ENCODE measurements at regions not wholly inside any gene's neighbourhood (a gene's known extent, or its start where the extent isn't known, plus 50 kb on each side); places are given as distances from the start of the nearest gene placed in this dataset.
A peak's percentile ranks its signal among the peaks of the same experiment; 100 is the strongest.

- Histone ChIP-seq H2AK5ac (ENCODE audit: low read depth, low read length) (no peak overlapping the region), H3K9me3 (ENCODE audit: insufficient read depth in 2 of 2, low read depth in 1 of 2, low read length in 1 of 2) (no peaks in the 10 kb centered on the region), H3K4me2 (ENCODE audit: insufficient read depth in 1 of 2, low read depth in 2 of 2, low read length in 2 of 2) (no peak overlapping the region), H3K4me1 (replicated peaks in 1 of 4; ENCODE audit: control insufficient read depth in 3 of 4, insufficient read depth in 4 of 4, low read length in 3 of 4) (peaks cover 0 to 2% (median 0%) of the 10 kb centered on the region in 4 experiments; a peak in 1 of 7 replicates), H2AFZ (ENCODE audit: low read length) (0 out of 2 replicates have a peak overlapping the region, but pooled peaks have one; percentile 8), H3K23me2 (ENCODE audit: low read depth, low read length) (no peaks in the 10 kb centered on the region), H2BK12ac (ENCODE audit: low read depth, low read length) (no peak overlapping the region), H3K18ac (ENCODE audit: extremely low read depth, low read length) (no peak overlapping the region), H2BK5ac (ENCODE audit: low read depth, low read length) (no peak overlapping the region), H3K14ac (ENCODE audit: insufficient read length) (no peak overlapping the region), H3K4ac (replicated peaks; ENCODE audit: insufficient read length, low read depth, low read length) (no peak overlapping the region), H3K79me1 (ENCODE audit: low read depth, low read length) (no peaks in the 10 kb centered on the region), H3K9ac (replicated peaks in 1 of 4; ENCODE audit: extremely low read depth in 1 of 4, low read depth in 3 of 4, low read length in 3 of 4) (no peak overlapping the region), H3K27ac (ENCODE audit: low read depth, low read length) (no peak overlapping the region), H3K36me3 (ENCODE audit: control insufficient read depth in 2 of 4, insufficient read depth in 4 of 4, low read length in 3 of 4) (no peaks in the 10 kb centered on the region), H4K91ac (replicated peaks; ENCODE audit: insufficient read length, low read length) (no peak overlapping the region), H4K8ac (ENCODE audit: extremely low read depth, insufficient read depth, low read length) (no peak overlapping the region), H2BK20ac (ENCODE audit: low read length) (no peak overlapping the region), H3K27me3 (replicated peaks in 1 of 4; ENCODE audit: control insufficient read depth in 3 of 4, extremely low read depth in 1 of 4, insufficient read depth in 3 of 4, low read length in 3 of 4) (no peaks in the 10 kb centered on the region; a peak in 1 of 7 replicates), H2BK120ac (replicated peaks; ENCODE audit: low read depth, low read length) (no peak overlapping the region), H3K56ac (replicated peaks; ENCODE audit: insufficient read length, low read depth, low read length) (no peak overlapping the region), H4K5ac (ENCODE audit: insufficient read length, low read depth, low read length) (no peak overlapping the region), H2BK15ac (ENCODE audit: low read length) (0 out of 2 replicates have a peak overlapping the region, but pooled peaks have one; percentile 8), H3K79me2 (ENCODE audit: control insufficient read depth in 1 of 2, insufficient read depth in 2 of 2, low read length in 2 of 2) (no peaks in the 10 kb centered on the region), H3K4me3 (ENCODE audit: extremely low read depth in 1 of 4, insufficient read depth in 2 of 4, low read depth in 3 of 4, low read length in 4 of 4) (no peak overlapping the region), H3K23ac (ENCODE audit: insufficient read length) (no peak overlapping the region), H4K20me1 (replicated peaks in 1 of 2; ENCODE audit: control insufficient read depth in 1 of 2, insufficient read depth in 2 of 2, low read length in 2 of 2) (no peaks in the 10 kb centered on the region)
- DNase-seq (ENCODE audit: low read depth in 1 of 2, low spot score in 2 of 2) = no peak
- CTCF ChIA-PET (ENCODE audit: partially characterized antibody) = interaction anchor here (0.6 to 2.4 kb wide), 5 partner anchors 11 to 140 kb away, joined by 3 to 7 read pairs (median 4); no protein-coding TSS in a partner anchor
- 86% methylated on average over 6 of the region's 6 CpGs; no CpG with 5 or more reads in 1 of the 2 experiments for WGBS, 2 experiments (ENCODE audit: extremely low coverage in 1 of 2, insufficient coverage in 1 of 2, insufficient read length in 1 of 2, insufficient replicate concordance in 2 of 2, low coverage in 1 of 2, low lambda C conversion rate in 2 of 2, missing lambda C conversion rate in 1 of 2)
- no peak for FAIRE-seq
- TF ChIP-seq CTCF (IDR thresholded peaks at IDR 0.05; ENCODE audit: control extremely low read depth in 1 of 3, insufficient read depth in 1 of 3, low read depth in 1 of 3, low read length in 3 of 3) (peak in 1 of 3 experiments; percentile 2; a peak in 1 of 4 replicates), TEAD4 (IDR thresholded peaks at IDR 0.05; ENCODE audit: low read depth, low read length) (no peak), USF2 (IDR thresholded peaks at IDR 0.05; ENCODE audit: low read length) (no peak), MAX (IDR thresholded peaks at IDR 0.05) (0 out of 2 replicates have a peak, but pooled peaks have one; percentile 24), POLR2AphosphoS5 (IDR thresholded peaks at IDR 0.05; ENCODE audit: low read depth, low read length) (no peak), RBBP5 (IDR thresholded peaks at IDR 0.05; ENCODE audit: borderline replicate concordance, low read depth, low read length) (no peak), SP2 (IDR thresholded peaks at IDR 0.05; ENCODE audit: low read length) (no peak), ZNF274 (IDR thresholded peaks at IDR 0.05; ENCODE audit: borderline replicate concordance, extremely low read depth, low read length) (no peak), GTF2F1 (IDR thresholded peaks at IDR 0.05; ENCODE audit: borderline replicate concordance, low read depth, low read length) (no peak), CBX8 (IDR thresholded peaks at IDR 0.05; ENCODE audit: borderline replicate concordance, low read depth, low read length) (no peak)
- POLR2A ChIA-PET (ENCODE audit: partially characterized antibody) = no interaction called here
Observed at GRCh38 chr19:30082168-30082567, 140.1 kb downstream of the URI1 start.

Measured in H1 (cell line).